IMR-90 (cell line): ENCODE measurements at regions not wholly inside any gene's neighbourhood (a gene's known extent, or its start where the extent isn't known, plus 50 kb on each side); places are given as distances from the start of the nearest gene placed in this dataset.

Experiments used
- ATAC-seq: fragments of 200-7000 bp; cut with Tn5 transposase; 2 replicates; pipeline ENCODE4 v1.9.1; 2020; ENCODE audit warnings: low read depth, mild to moderate bottlenecking, moderate library complexity
- BruUV-seq: library from RNA; stranded (reverse); fragments of 400-500 nt; replicated peaks from 2 replicates; lab custom pipeline; 2021; lab: Mats Ljungman, UMichigan
- CTCF ChIA-PET: fragments of 300-600 bp; formaldehyde crosslinking; extraction: SDS; loops from one replicate; lab custom pipeline; 2021; ENCODE audit warnings: antibody characterized with exemption; lab: Yijun Ruan, JAX
- POLR2A ChIA-PET: fragments of 300-600 bp; sonication (Branson Sonifier 250); formaldehyde crosslinking; loops from one replicate; lab custom pipeline; 2022; ENCODE audit warnings: antibody characterized with exemption; ENCODE audit not compliant: unreplicated experiment; lab: Charles Lee
- DNase-seq: peaks from one replicate; pipeline ENCODE4 v3.0.0; 2013
- H2AFZ ChIP-seq: replicated peaks from 2 replicates; pipeline ENCODE3; 2013; ENCODE audit warnings: low read length, mild to moderate bottlenecking; ENCODE audit not compliant: poor library complexity
- H2AK5ac ChIP-seq: 2 replicates; pipeline ENCODE4 v1.6.1; 2013; ENCODE audit warnings: low read depth, low read length, inconsistent platforms
- H2AK9ac ChIP-seq: replicated peaks from 2 replicates; pipeline ENCODE3; 2013; ENCODE audit warnings: mild to moderate bottlenecking, low read depth, low read length, moderate library complexity; ENCODE audit not compliant: poor library complexity
- H2BK120ac ChIP-seq: 2 replicates; pipeline ENCODE4 v1.6.1; 2013; ENCODE audit warnings: low read depth, low read length, inconsistent platforms
- H2BK15ac ChIP-seq: 3 replicates; pipeline ENCODE4 v1.6.1; 2013; ENCODE audit warnings: low read depth, low read length, inconsistent platforms
- H2BK20ac ChIP-seq: 2 replicates; pipeline ENCODE4 v1.6.1; 2013; ENCODE audit warnings: low read depth, mild to moderate bottlenecking, inconsistent platforms, low read length, moderate library complexity
- H2BK5ac ChIP-seq: 2 replicates; pipeline ENCODE4 v1.6.1; 2013; ENCODE audit warnings: mild to moderate bottlenecking, low read depth, low read length, inconsistent platforms; ENCODE audit not compliant: poor library complexity, severe bottlenecking
- H3K14ac ChIP-seq: replicated peaks from 2 replicates; pipeline ENCODE4 v1.6.1; 2013; ENCODE audit warnings: low read depth, low read length, inconsistent platforms
- H3K18ac ChIP-seq: 2 replicates; pipeline ENCODE4 v1.6.1; 2013; ENCODE audit warnings: low read depth, low read length, control low read depth
- H3K23ac ChIP-seq: 2 replicates; pipeline ENCODE4 v1.6.1; 2013; ENCODE audit warnings: low read depth, low read length, inconsistent platforms
- H3K27ac ChIP-seq: 2 replicates; pipeline ENCODE4 v1.5.1; 2013; ENCODE audit warnings: mild to moderate bottlenecking, control low read depth, low read length; ENCODE audit not compliant: insufficient read depth
- H3K27me3 ChIP-seq: 2 replicates; pipeline ENCODE4 v1.6.1; 2013; ENCODE audit warnings: low read length; ENCODE audit not compliant: control insufficient read depth, insufficient read depth
- H3K36me3 ChIP-seq: 2 replicates; pipeline ENCODE4 v1.6.1; 2013; ENCODE audit warnings: low read length, mixed read lengths; ENCODE audit not compliant: control insufficient read depth, insufficient read depth
- H3K4ac ChIP-seq: 2 replicates; pipeline ENCODE4 v1.6.1; 2013; ENCODE audit warnings: low read depth, low read length, inconsistent platforms
- H3K4me1 ChIP-seq: 2 replicates; pipeline ENCODE4 v1.6.1; 2013; ENCODE audit warnings: low read length, mixed read lengths; ENCODE audit not compliant: control insufficient read depth, insufficient read depth
- H3K4me2 ChIP-seq: 2 replicates; pipeline ENCODE4 v1.6.1; 2013; ENCODE audit warnings: low read depth, mild to moderate bottlenecking, control low read depth, low read length, moderate library complexity
- H3K4me3 ChIP-seq: 2 replicates; pipeline ENCODE4 v1.5.1; 2013; ENCODE audit warnings: low read depth, mild to moderate bottlenecking, control low read depth, low read length, moderate library complexity; ENCODE audit not compliant: insufficient read depth
- H3K56ac ChIP-seq: 2 replicates; pipeline ENCODE4 v1.6.1; 2013; ENCODE audit warnings: low read length, inconsistent platforms; ENCODE audit not compliant: insufficient read depth; ENCODE audit errors: extremely low read depth
- H3K79me1 ChIP-seq, 2 experiments: 2 replicates each; pipeline ENCODE4 v1.6.1; 2013; ENCODE audit warnings: low read length in 2 of 2, inconsistent platforms in 1 of 2, low read depth in 1 of 2
- H3K9ac ChIP-seq: 2 replicates; pipeline ENCODE4 v1.6.1; 2013; ENCODE audit warnings: low read depth, low read length, control low read depth
- H3K9me1 ChIP-seq: 2 replicates; pipeline ENCODE4 v1.6.1; 2013; ENCODE audit warnings: low read length, inconsistent platforms; ENCODE audit not compliant: insufficient read depth
- H3K9me3 ChIP-seq: 2 replicates; pipeline ENCODE4 v1.6.1; 2013; ENCODE audit warnings: low read length; ENCODE audit not compliant: control insufficient read depth, insufficient read depth
- H4K20me1 ChIP-seq: 2 replicates; pipeline ENCODE4 v1.6.1; 2013; ENCODE audit warnings: low read length, inconsistent platforms; ENCODE audit not compliant: insufficient read depth
- H4K5ac ChIP-seq: 2 replicates; pipeline ENCODE4 v1.6.1; 2013; ENCODE audit warnings: mild to moderate bottlenecking, low read depth, low read length, control low read depth
- H4K8ac ChIP-seq, 2 experiments: 2 replicates each; pipeline ENCODE4 v1.6.1; 2013; ENCODE audit warnings: low read depth in 2 of 2, low read length in 2 of 2, control low read depth in 1 of 2, inconsistent platforms in 1 of 2
- H4K91ac ChIP-seq: 2 replicates; pipeline ENCODE4 v1.6.1; 2013; ENCODE audit warnings: low read depth, low read length, inconsistent platforms; ENCODE audit not compliant: insufficient read depth
- BHLHE40 ChIP-seq: fragments of 150-350 bp; IDR thresholded peaks from 2 replicates; pipeline ENCODE4 v1.6.1; 2016; ENCODE audit warnings: mild to moderate bottlenecking, low read depth, low read length
- CHD1 ChIP-seq: IDR thresholded peaks from 2 replicates; pipeline ENCODE4 v1.6.1; 2012; ENCODE audit warnings: low read depth, low read length, improper control_type of control experiment
- CTCF ChIP-seq: conservative IDR thresholded peaks from 2 replicates; pipeline ENCODE4 v1.5.1; 2012; ENCODE audit warnings: mild to moderate bottlenecking, low read depth, low read length, improper control_type of control experiment
- MAFK ChIP-seq: IDR thresholded peaks from 2 replicates; pipeline ENCODE4 v1.6.1; 2012; ENCODE audit warnings: low read depth, low read length, improper control_type of control experiment
- MXI1 ChIP-seq: IDR thresholded peaks from 2 replicates; pipeline ENCODE4 v1.6.1; 2012; ENCODE audit warnings: low read depth, mild to moderate bottlenecking, low read length, moderate library complexity, borderline replicate concordance
- POLR2A ChIP-seq: IDR thresholded peaks from 2 replicates; pipeline ENCODE4 v1.6.1; 2012; ENCODE audit warnings: mild to moderate bottlenecking, low read depth, low read length
- WGBS, 2 experiments: methylation state at CpG; one replicate each; pipeline versions ENCODE4 v1.1.5 to v1.1.7; 2013; ENCODE audit warnings: missing lambda C conversion rate in 2 of 2; ENCODE audit not compliant: insufficient read length in 1 of 2; ENCODE audit errors: extremely low coverage in 2 of 2; 5-methylcytosine and 5-hydroxymethylcytosine counted together
- dilution Hi-C: fragments of 300-500 bp; cut with HindIII; formaldehyde crosslinking; loops from one replicate; pipeline ENCODE4 v1.14.3; 2018; ENCODE audit warnings: low sequenced_read_pairs; ENCODE audit not compliant: unreplicated experiment
- in situ Hi-C: fragments of 300-500 bp; cut with MboI; formaldehyde crosslinking; loops from 3 replicates; pipeline ENCODE4 v1.14.3; 2019; ENCODE audit warnings: low sequenced_read_pairs, inconsistent platforms, mixed read lengths
- intact Hi-C: fragments of 100-400 bp; cut with micrococcal nuclease; formaldehyde crosslinking; loops from 2 replicates; pipeline ENCODE4 v1.10.0; 2022

- no TSS peak for BruUV-seq
Measured at GRCh38 chr13:74678308-74678965, 544.2 kb upstream of the KLF12 start.

More at GRCh38 chr13:74678308-74678965, 544.2 kb upstream of the KLF12 start:
- DNase-seq = no peak
- Histone ChIP-seq H4K20me1 (no peaks in the 10 kb centered on the region), H2BK5ac (no peak overlapping the region), H3K18ac (no peak overlapping the region), H3K56ac (no peak overlapping the region), H3K4me1 (no peaks in the 10 kb centered on the region), H4K91ac (no peak overlapping the region), H3K4me2 (no peak overlapping the region), H3K79me1 (no peaks in the 10 kb centered on the region), H3K9me1 (no peaks in the 10 kb centered on the region), H2AK9ac (no peak overlapping the region), H2BK15ac (no peak overlapping the region), H3K23ac (no peak overlapping the region), H3K27ac (no peak overlapping the region), H2BK20ac (no peak overlapping the region), H3K4ac (no peak overlapping the region), H2BK120ac (no peak overlapping the region), H2AFZ (no peak overlapping the region), H4K8ac (no peak overlapping the region), H3K14ac (no peak overlapping the region), H4K5ac (no peak overlapping the region), H3K27me3 (no peaks in the 10 kb centered on the region), H3K9me3 (no peaks in the 10 kb centered on the region), H3K36me3 (no peaks in the 10 kb centered on the region), H3K9ac (no peak overlapping the region), H2AK5ac (no peak overlapping the region), H3K4me3 (no peak overlapping the region)
- WGBS, 2 experiments = no CpG with 5 or more reads among the region's 1 CpG
- intact Hi-C loops (no loop called here), in situ Hi-C loops (no loop called here), dilution Hi-C loops (no loop called here)
- ChIA-PET POLR2A (no interaction called here), CTCF (interaction anchor here (1.4 kb wide), 1 partner anchor 76 kb away, joined by 3 read pairs; no protein-coding TSS in a partner anchor)
- TF ChIP-seq BHLHE40 = no peak
- no peak for TF ChIP-seq CHD1
- no peak for TF ChIP-seq MAFK
- TF ChIP-seq POLR2A = no peak
- TF ChIP-seq CTCF = no peak
- TF ChIP-seq MXI1 = no peak
- no peak for ATAC-seq
